ENCODE measurements at regions not wholly inside any gene's neighbourhood (a gene's known extent, or its start where the extent isn't known, plus 50 kb on each side); places are given as distances from the start of the nearest gene placed in this dataset.

DNA sequence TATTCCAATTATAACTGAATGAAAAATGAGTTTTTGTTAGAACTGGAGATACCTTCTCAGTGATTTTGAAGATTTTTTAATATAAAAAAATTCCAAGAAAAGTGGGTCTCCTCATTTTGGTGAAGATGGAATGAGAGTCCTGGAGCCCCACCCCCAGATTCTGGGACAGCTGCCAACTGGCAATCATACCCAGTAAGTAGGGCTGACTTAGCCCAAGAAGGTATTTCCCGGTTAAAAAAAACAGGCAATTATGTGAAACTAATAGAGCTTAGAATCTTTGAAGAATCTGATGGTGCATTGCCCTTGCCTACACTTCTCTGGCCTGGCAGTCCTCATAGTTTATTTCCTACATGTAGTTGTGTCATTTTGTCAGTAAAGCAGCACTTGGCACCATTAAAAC, 52.8 kb upstream of the VWDE start:
- intact Hi-C loops (cut with micrococcal nuclease), result no loop called here
- H3K4me3 Mint-ChIP-seq, result no peak overlapping the region
- DNase-seq, result no peak
- no peaks in the 10 kb centered on the region for H3K36me3 Mint-ChIP-seq (ENCODE audit: low read depth)
- H3K27ac Mint-ChIP-seq, result no peak overlapping the region
- no peaks in the 10 kb centered on the region for H3K4me1 Mint-ChIP-seq
- H3K9me3 Mint-ChIP-seq, result no peaks in the 10 kb centered on the region
- peaks cover 2% of the 10 kb centered on the region for H3K27me3 Mint-ChIP-seq

DNA sequence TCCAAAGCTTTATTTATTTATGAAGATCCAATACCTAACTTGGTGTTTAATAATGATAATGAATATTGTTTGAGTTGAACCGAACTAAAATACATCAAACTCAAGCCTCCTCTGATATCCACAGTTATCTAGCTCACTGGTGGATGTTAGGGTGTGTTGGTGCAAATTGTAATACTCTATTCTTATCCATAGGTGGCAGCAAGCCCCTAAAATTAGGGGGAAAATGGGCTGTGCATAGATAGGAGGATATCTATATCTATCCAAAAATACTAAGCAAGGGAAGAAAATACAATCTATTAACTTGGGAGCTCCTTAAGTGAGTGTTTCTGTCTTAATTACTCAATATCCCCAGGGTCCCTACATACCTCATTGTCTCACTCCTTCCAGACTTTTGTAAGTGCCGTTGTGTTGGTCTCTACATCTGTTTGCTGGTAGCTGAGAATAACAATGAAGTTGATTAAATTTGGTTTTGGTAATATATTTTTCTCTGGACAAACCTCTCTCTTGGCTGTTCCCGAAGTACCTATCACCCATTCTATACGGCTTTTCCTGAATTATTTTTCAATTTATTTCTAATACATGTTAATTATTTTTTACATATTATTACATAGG, 55.0 kb upstream of the VWDE start:
- Mint-ChIP-seq H3K27ac (no peak overlapping the region), H3K4me1 (no peaks in the 10 kb centered on the region), H3K27me3 (peaks cover 3% of the 10 kb centered on the region), H3K9me3 (no peaks in the 10 kb centered on the region), H3K36me3 (ENCODE audit: low read depth) (no peaks in the 10 kb centered on the region), H3K4me3 (no peak overlapping the region)
- intact Hi-C loops (cut with micrococcal nuclease), result loop anchor here (1.0 kb wide), 1 partner anchor 32 kb away; no protein-coding TSS in a partner anchor
- DNase-seq, result peak; percentile 73

DNA sequence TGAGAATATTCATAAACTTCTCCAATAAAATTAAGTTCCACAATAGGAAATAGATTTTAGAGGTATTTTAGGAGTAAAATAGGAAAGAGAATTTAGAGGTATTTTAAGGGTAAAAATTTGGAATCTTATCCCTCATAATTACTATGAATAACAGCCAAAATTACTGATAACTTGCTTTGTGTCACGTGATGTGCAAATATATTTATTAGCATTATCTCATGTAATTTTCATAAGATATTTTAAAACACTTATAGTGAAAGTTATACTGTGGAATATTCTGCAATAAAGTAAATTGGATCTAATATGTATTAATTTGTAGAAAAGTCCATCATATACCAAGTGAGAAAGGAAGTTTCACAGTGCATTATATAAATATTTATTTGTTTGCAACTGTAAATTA, 64.2 kb upstream of the VWDE start:
- Mint-ChIP-seq H3K9me3 (no peaks in the 10 kb centered on the region), H3K27me3 (peaks cover 6% of the 10 kb centered on the region), H3K36me3 (ENCODE audit: low read depth) (no peaks in the 10 kb centered on the region), H3K27ac (no peak overlapping the region), H3K4me3 (no peak overlapping the region), H3K4me1 (no peaks in the 10 kb centered on the region)
- intact Hi-C loops (cut with micrococcal nuclease), result no loop called here
- no peak for DNase-seq

DNA sequence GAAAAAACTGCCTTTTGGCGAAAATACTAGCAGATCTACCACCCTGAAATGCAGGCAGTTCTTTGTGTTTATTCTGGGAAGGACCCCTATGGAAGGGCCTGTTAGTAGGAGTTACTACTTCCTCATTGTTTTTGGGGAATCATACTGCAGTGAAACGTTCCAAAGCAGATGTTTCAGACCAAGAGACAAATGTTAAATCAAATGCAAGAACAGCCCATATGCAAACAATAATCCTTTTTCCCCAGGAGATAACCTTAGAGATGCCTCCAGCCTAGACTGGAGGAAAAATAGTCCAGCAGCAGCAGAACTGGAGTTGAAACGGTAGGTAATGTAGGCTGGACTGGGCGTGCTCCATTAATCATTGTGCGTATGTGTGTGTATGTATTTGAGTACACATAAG, 65.9 kb upstream of the VWDE start:
- no peak overlapping the region for H3K27ac Mint-ChIP-seq
- DNase-seq, result no peak
- no peaks in the 10 kb centered on the region for H3K36me3 Mint-ChIP-seq (ENCODE audit: low read depth)
- no peaks in the 10 kb centered on the region for H3K4me1 Mint-ChIP-seq
- intact Hi-C loops (cut with micrococcal nuclease), result no loop called here
- H3K4me3 Mint-ChIP-seq, result no peak overlapping the region
- no peaks in the 10 kb centered on the region for H3K9me3 Mint-ChIP-seq
- peaks cover 6% of the 10 kb centered on the region for H3K27me3 Mint-ChIP-seq

DNA sequence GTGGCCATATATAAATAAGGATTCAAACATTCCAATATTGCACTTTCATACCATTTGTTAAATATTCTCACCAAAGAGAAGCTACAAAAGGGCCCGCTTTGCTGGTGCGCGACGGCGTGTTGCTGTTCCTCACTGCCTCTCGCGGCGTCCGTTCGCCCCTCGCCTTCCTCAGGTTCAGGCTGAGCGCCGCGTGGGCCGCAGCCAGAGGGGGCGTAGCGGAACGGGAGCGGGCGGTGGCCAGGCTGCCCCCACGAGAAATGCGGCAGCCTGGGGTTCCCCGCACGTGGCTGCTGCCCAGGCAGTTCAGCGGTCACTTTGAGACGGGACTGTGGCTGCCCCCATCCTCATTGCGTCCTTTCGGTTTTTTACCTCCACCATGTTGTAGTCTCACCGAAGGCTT, 67.3 kb upstream of the VWDE start:
- H3K4me3 Mint-ChIP-seq, result no peak overlapping the region
- no peaks in the 10 kb centered on the region for H3K36me3 Mint-ChIP-seq (ENCODE audit: low read depth)
- no peaks in the 10 kb centered on the region for H3K4me1 Mint-ChIP-seq
- no peak overlapping the region for H3K27ac Mint-ChIP-seq
- no peak for DNase-seq
- peaks cover 1% of the 10 kb centered on the region for H3K27me3 Mint-ChIP-seq
- no peaks in the 10 kb centered on the region for H3K9me3 Mint-ChIP-seq
- intact Hi-C loops (cut with micrococcal nuclease), result no loop called here

DNA sequence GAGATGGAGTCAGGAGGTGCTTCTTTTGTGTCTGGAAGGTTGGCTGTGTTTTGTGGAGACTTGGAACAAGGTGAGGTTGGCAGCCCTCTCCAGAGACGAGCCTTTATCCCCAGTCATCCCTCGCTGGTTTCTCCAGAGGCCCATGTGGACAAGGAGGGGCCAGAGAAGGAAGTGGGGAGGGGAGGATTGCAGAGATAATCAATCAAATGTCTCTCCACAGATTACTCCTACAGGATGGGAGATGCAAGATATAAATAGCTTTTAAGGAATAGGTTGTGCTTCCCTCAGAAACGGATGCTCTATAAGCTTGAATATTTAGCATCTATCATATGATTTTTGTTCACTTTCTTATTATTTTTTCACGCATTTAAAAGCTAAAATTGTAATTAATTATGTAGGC, 70.4 kb upstream of the VWDE start:
- Mint-ChIP-seq H3K4me3 (no peak overlapping the region), H3K27me3 (peaks cover 1% of the 10 kb centered on the region), H3K27ac (no peak overlapping the region), H3K36me3 (ENCODE audit: low read depth) (no peaks in the 10 kb centered on the region), H3K4me1 (no peaks in the 10 kb centered on the region), H3K9me3 (no peaks in the 10 kb centered on the region)
- intact Hi-C loops (cut with micrococcal nuclease), result no loop called here
- no peak for DNase-seq

DNA sequence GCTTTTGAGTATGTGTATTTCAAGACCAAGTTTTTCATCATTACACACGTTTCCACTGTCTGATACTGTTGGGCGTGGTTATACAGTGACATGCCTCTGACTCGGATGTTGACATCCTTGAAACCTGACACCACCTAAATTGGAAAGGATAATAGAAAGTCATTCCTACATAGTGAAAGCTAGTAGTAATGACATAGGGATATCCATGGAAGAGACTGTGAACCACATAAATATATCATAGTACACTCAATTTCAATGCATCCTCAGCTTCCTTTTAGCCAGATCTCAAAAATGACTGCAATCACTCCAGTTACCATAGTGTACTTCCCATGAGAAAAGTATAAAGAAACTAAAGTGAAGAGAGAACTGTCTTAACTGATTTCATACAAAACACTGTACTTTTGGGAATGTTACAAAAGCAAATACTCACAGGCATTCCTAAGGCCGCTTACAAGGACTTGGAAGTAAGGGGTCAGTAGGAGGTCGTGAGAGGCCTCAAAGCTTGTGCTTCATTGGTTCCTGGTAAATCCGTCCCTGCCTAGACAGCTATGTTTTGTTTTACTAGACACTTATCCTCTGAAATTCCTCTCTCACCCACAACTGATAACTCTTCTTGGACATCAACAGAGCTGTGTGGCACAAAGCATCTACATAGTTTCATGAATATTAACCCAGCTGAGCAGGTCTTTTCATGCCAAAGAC, 71.8 kb upstream of the VWDE start:
- no peak for DNase-seq
- intact Hi-C loops (cut with micrococcal nuclease), result no loop called here
- Mint-ChIP-seq H3K9me3 (no peaks in the 10 kb centered on the region), H3K36me3 (ENCODE audit: low read depth) (no peaks in the 10 kb centered on the region), H3K27ac (no peak overlapping the region), H3K4me3 (no peak overlapping the region), H3K4me1 (no peaks in the 10 kb centered on the region), H3K27me3 (peaks cover 3% of the 10 kb centered on the region)

DNA sequence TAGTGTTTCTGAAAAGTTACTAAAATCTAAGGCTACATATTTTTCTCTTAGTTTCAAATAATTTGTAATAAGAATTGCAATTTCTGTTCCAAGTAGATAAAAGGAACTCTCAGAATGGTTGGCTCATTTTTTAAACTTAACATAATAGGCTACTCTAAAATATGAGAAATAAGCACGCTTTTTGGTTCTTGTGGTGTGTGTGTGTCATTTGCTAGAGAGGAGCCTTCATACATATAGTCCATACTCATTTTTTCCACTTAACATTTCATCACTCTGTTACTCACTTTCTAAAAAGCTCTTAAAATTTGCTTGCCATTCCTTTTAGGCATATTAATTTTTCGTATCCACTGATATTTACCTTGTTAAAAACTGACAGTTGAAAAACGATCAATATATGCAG, 74.0 kb upstream of the VWDE start:
- Mint-ChIP-seq H3K9me3 (no peaks in the 10 kb centered on the region), H3K27me3 (peaks cover 2% of the 10 kb centered on the region), H3K4me3 (no peak overlapping the region), H3K27ac (no peak overlapping the region), H3K36me3 (ENCODE audit: low read depth) (no peaks in the 10 kb centered on the region), H3K4me1 (peaks cover 8% of the 10 kb centered on the region)
- intact Hi-C loops (cut with micrococcal nuclease), result no loop called here
- DNase-seq, result no peak

DNA sequence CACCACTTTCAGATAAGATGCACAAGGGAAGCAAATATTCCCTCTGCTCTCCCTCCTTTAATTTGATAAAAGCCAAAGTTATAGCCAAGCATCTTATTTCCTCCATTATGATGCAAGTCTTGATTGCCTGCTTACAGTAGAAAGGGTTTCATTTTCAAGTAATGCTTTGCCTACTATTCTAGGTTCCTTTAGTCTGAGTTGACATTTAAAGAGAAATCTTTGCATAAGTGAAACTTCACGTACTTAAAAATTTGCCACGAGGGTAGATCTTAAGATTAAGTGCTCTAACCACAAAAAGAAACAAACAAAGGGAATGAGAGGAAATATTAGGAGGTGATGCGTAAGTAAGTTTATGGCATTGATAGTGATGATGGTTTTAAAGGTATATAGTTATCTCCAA, 78.1 kb upstream of the VWDE start:
- DNase-seq, result no peak
- Mint-ChIP-seq H3K9me3 (no peaks in the 10 kb centered on the region), H3K27ac (no peak overlapping the region), H3K36me3 (ENCODE audit: low read depth) (no peaks in the 10 kb centered on the region), H3K4me1 (peaks cover 8% of the 10 kb centered on the region), H3K27me3 (peaks cover 2% of the 10 kb centered on the region), H3K4me3 (peak overlapping the region; percentile 41)
- intact Hi-C loops (cut with micrococcal nuclease), result loop anchor here (5.0 to 10.0 kb wide), 2 partner anchors 79 to 267 kb away; partner anchors contain the start of genes TMEM106B and VWDE

DNA sequence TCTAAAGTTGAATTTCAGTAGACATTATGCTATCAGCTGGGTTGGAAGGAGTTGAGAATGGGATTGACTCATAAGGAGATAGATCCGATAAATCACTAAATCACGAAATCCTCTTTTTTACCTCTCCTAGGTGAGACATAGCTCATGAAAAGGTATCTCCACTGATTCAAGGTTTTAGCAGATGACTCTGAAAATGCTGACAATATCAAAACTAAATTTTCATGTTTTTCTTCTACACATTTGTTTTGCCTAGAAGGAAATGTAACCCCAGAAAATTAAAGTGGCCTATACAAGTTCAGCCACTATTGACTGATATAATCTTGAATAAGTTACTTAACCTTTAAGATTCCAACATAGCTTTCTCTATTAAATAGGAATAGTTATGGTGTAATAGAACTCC, 82.2 kb upstream of the VWDE start:
- intact Hi-C loops (cut with micrococcal nuclease), result loop anchor here (10.0 kb wide), 1 partner anchor 271 kb away; the partner anchor contains the start of gene TMEM106B
- Mint-ChIP-seq H3K9me3 (no peaks in the 10 kb centered on the region), H3K27ac (no peak overlapping the region), H3K4me3 (no peak overlapping the region), H3K27me3 (peaks cover 10% of the 10 kb centered on the region), H3K4me1 (peaks cover 8% of the 10 kb centered on the region), H3K36me3 (ENCODE audit: low read depth) (no peaks in the 10 kb centered on the region)
- DNase-seq, result no peak

DNA sequence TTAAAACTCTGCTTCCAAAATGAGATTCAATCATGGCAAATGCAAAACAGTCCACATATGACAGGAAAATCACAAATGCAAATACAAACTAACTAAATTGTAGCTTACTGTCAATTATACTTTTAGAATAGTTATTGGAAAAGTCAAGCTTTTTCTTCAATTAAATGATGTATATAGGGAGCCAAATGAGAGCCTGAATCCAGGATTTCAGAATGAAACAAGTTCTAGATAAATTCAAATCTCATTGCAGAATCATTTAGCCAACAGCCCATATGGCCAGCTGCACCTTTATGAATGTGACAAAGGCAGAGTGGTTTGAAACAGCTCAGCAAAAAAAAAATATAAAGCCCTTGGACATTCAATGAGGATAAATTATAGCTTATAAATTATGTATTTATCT, 82.2 kb upstream of the SCIN start:
- Mint-ChIP-seq H3K27ac (no peak overlapping the region), H3K4me1 (no peaks in the 10 kb centered on the region), H3K9me3 (no peaks in the 10 kb centered on the region), H3K27me3 (peaks cover 13% of the 10 kb centered on the region), H3K4me3 (no peak overlapping the region), H3K36me3 (ENCODE audit: low read depth) (no peaks in the 10 kb centered on the region)
- intact Hi-C loops (cut with micrococcal nuclease), result loop anchor here (10.0 kb wide), 1 partner anchor 274 kb away; the partner anchor contains the start of gene TMEM106B
- DNase-seq, result no peak

DNA sequence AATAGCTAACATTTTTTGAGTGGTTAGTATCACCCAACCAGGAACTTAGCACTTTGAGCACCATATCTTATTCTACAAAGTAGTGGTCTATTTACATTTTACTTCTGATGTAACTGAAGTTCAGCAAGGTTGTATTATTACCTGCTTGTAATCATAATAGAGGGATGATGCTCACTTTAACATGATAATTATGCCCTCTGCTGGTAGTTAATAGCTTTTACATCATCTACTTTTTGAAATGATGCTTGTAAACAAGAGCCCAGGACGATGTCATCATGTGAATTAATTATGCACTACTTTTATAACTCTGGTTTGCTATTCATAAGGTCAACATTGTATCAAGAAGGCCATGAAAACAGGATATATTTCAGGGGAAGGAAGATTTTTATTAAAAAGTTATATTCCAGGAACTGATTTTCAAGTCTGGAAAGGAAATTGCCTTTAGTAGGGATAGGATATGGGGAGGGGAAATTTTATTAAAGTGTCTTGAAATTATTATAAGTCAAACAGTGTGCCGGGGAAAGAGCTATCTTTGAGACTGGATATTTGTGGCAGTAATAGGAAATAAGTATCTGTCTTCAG, 80.3 kb upstream of the SCIN start:
- Mint-ChIP-seq H3K9me3 (no peaks in the 10 kb centered on the region), H3K27ac (no peak overlapping the region), H3K4me1 (no peaks in the 10 kb centered on the region), H3K27me3 (peaks cover 15% of the 10 kb centered on the region), H3K4me3 (no peak overlapping the region), H3K36me3 (ENCODE audit: low read depth) (no peaks in the 10 kb centered on the region)
- intact Hi-C loops (cut with micrococcal nuclease), result loop anchor here (1.0 to 5.0 kb wide), 3 partner anchors 32 to 658 kb away; partner anchors contain the start of gene THSD7A
- no peak for DNase-seq

DNA sequence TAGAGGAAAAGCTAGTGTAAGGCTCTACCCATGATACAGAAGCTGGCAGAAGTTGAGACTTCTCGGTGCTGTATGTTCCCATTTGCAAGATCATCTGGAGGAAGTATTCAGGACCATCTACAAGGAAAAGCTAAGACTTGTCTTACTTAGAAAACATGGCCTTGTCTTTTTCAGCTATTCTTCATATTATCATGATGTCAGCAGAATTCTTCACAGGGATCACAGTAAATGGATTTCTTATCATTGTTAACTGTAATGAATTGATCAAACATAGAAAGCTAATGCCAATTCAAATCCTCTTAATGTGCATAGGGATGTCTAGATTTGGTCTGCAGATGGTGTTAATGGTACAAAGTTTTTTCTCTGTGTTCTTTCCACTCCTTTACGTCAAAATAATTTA, 79.6 kb upstream of the SCIN start:
- Mint-ChIP-seq H3K4me1 (no peaks in the 10 kb centered on the region), H3K27ac (no peak overlapping the region), H3K36me3 (ENCODE audit: low read depth) (no peaks in the 10 kb centered on the region), H3K4me3 (no peak overlapping the region), H3K9me3 (no peaks in the 10 kb centered on the region), H3K27me3 (peaks cover 15% of the 10 kb centered on the region)
- no peak for DNase-seq
- intact Hi-C loops (cut with micrococcal nuclease), result loop anchor here (1.0 to 5.0 kb wide), 3 partner anchors 33 to 659 kb away; partner anchors contain the start of gene THSD7A

DNA sequence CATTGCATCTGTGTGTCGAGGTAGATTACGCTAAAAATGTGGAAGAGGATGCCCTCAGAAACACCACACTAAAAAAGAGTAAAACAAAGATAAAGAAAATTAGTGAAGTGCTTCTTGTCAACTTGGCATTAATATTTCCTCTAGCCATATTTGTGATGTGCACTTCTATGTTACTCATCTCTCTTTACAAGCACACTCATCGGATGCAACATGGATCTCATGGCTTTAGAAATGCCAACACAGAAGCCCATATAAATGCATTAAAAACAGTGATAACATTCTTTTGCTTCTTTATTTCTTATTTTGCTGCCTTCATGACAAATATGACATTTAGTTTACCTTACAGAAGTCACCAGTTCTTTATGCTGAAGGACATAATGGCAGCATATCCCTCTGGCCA, 79.0 kb upstream of the SCIN start:
- H3K4me1 Mint-ChIP-seq, result no peaks in the 10 kb centered on the region
- H3K27me3 Mint-ChIP-seq, result peaks cover 15% of the 10 kb centered on the region
- no peak overlapping the region for H3K27ac Mint-ChIP-seq
- no peaks in the 10 kb centered on the region for H3K36me3 Mint-ChIP-seq (ENCODE audit: low read depth)
- intact Hi-C loops (cut with micrococcal nuclease), result loop anchor here (2.0 to 5.0 kb wide), 2 partner anchors 103 to 659 kb away; partner anchors contain the start of gene THSD7A
- H3K9me3 Mint-ChIP-seq, result no peaks in the 10 kb centered on the region
- H3K4me3 Mint-ChIP-seq, result no peak overlapping the region
- no peak for DNase-seq

All from activated CD4-positive, alpha-beta T cell treated with anti-CD3 and anti-CD28 coated beads, Interleukin-2, amount 10 ng/mL, durations not matched to agents 24 days and 14 days (primary cell).